ENCODE measurements at regions not wholly inside any gene's neighbourhood (a gene's known extent, or its start where the extent isn't known, plus 50 kb on each side); places are given as distances from the start of the nearest gene placed in this dataset.
"Not testable (repeated sequence)": the region's sequence is repeated elsewhere in the genome, so short reads cannot be mapped to it uniquely, and the experiment has no call there.

DNA sequence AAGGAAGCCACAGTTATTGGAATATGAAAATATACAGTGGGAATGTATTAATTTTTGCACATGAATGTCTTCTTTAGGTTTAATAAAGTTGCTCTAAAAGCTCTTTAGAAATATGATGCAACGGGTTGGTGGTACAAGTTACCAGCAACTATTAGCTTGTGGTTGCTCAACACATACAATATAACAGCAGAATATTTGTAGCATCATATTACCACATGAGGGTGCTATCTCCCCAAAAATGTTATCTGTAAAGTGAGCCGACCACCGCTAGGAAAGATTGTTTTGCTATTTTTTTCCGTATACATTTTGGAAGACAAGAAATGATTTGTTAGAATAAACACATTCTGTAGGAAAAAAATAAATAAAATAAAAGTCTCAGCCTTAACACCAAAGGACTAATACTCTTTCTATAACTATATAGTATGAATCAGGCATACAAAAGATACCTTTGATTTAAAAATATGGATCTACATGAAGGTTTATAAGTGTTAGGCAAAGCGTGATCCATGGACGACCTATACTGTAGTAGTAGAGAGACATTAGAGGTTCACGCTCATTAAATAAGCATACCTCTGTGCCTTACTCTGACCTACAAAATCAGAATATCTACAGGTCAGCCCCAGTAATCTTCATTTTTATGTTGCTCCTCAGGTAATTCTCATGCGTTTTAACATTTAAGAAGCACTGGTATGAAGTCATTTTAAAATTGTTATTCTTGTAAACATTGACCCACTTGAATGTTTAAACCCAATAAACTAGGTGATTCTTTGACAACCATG lies 1110.6 kb upstream of the ACVR2A start:
- DNase-seq = peak in 1 of 2 experiments; percentile 65

DNA sequence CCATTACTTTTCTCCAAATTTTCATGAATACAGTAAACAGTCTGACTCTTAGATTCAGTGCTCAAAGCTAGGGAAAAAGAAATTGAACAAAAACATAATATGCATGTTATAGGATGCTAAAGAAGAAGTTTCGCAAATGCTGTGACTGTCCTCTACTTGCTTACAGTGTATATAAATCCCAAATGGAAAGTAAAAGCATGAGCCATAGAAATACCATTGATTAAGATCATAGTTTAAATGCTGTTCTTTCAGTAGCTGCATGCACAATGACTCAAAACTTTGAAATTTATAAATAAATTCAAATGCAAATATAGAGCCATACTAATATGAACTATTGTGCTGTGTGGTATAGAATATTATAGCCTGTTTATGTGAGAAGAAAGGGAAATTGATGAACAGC lies 1113.9 kb upstream of the ACVR2A start:
- DNase-seq = no peak

DNA sequence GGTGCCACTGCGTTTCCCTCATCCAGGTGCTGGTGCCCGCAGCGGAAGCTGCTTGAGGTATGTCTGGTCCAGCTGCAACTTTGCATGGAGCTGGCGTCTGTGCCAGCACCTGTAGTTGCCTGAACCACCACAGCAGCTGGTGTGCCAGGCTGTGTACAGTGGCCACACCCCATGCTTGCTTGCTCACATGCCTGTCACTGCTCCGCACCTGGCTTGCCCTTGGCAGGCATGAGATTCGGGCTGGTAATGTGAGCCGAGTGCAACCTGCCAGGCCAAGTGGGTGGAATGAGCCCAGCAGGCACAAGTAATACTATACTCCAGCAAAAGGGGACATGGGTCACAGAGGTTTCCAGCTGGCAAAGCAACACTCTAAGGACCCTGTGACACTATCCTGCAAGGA lies 1123.3 kb upstream of the ACVR2A start:
- peak; percentile 8 to 85 for DNase-seq

DNA sequence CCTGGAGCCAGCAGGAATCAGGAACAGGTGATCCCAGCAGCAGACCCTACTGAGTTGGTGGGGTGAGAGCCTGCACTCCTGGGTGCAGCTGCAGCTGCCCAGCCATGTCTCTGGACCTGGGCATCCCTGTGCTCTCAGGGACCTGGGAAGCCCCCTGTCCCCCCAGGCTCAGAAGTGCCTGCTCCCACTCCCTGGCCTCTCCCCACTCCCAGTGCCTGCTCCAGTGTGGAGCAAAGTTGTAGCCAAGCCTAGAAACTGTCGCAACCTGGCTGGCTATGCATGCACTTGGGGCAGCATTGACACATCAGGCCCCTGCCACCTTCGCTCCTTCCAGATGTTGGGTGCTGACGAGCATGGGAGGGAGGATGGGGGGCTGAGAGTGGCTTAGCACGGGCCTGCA lies 1124.7 kb upstream of the ACVR2A start:
- DNase-seq = no peak

DNA sequence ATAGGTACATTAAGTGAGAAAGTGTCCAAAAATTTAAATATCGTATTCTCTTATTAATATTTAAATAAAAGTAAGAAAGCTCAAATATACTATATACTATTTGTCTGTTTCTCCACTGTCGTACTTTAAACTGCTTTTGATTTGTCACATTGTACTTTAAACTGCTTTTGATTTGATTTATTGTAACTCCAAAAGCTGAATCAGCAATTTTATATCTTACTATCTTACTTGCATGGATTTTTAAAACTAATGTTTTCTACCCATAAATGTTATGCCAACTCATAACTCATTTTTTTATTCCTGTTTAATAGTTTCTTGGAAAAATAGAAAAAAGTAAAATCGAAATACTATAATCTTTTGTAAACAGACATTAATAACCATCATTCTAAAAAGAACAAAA lies 1128.2 kb upstream of the ACVR2A start:
- DNase-seq = no peak

DNA sequence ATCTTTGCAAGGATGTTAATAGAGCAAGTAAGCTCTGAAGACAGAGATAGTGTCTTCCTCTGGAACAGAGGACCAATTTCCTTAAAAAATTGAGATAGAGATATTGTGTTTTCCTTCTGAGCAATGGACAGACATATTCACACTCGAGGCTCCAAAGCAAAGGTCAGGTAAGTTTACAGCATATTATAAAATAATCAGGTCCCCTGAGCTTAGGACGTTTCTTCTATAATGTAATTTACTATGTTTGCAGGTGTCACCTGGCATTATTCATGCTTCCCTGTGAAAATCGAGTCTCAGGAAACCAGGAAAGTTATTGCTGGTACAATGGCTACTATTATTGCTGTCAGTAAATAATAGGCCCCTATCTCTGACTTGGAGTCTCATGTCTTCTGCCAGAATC lies 1135.8 kb upstream of the ACVR2A start:
- no peak for DNase-seq

DNA sequence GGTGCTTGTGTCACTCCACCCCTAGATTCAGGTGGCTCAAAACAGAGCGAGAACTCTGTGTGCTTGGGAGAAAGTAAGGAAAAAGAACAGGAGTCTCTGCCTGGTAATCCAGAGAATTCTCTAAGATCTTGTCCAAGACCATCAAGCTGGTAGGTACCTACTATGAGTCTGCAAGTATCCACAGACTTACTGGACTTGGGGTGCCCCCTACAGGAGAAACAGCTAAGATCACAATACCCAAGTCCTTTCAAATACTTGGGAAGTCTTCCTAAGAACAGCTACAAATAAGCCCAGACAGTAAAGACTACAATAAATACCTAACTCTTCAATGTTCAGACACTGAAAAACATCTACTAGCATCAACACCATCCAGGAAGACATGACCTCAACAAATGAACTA lies 1143.6 kb upstream of the ACVR2A start:
- peak in 1 of 2 experiments; percentile 24 for DNase-seq

DNA sequence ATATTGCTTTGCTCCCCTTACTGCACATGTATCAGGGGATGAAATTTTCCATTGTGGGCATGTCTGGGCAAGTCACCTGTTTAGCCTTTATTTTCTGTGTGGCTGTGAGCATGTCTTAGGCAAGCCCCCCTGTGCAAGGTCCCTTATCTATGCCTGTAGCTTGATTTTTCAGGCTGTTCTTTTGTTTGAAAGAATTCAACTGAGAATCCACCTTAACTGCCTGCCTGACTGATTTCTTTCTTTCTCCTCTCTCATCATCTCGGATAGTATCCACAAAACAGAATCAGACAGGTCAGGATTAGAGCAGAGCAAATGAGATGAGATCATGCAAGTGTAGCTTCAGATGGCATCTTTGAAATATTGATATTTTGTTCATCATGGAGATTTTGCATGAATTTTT lies 1147.5 kb upstream of the ACVR2A start:
- no peak for DNase-seq

DNA sequence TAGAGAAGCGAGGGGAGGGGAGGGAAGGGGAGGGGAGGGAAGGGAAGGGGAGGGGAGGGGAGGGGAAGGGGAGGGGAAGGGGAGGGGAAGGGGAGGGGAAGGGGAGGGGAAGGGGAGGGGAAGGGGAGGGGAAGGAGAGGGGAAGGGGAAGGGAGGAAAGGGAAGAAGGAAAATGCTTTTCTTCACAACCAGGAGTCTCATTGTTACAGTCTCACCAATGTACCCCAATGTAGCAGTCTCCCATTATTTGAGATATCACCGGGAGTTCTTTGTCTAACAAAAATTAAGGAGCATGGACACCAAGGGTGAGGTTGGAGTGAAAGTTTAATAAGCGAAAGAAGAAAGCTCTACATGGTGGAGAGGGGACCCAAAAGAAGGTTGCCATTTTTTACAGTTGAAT lies 1148.0 kb upstream of the ACVR2A start:
- DNase-seq = not testable (repeated sequence)

DNA sequence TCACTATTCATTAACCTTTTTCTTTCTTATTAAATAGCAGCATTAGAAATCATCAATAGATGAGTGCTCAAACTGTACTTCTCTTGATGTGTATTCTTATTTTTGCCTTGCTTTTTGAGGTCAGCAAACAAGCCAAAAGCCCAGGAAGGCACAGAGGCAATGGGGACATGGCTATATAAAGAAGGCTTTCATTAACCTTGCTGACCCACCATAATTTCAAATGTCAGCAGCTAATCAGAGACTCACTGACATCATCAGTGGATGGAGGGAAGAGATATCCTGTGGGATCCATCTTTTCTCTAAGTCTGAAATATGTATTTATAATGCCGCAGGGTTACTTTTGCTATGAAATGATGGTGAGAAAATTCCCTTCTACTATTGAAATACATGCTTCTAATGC lies 1162.8 kb upstream of the ACVR2A start:
- DNase-seq = no peak

DNA sequence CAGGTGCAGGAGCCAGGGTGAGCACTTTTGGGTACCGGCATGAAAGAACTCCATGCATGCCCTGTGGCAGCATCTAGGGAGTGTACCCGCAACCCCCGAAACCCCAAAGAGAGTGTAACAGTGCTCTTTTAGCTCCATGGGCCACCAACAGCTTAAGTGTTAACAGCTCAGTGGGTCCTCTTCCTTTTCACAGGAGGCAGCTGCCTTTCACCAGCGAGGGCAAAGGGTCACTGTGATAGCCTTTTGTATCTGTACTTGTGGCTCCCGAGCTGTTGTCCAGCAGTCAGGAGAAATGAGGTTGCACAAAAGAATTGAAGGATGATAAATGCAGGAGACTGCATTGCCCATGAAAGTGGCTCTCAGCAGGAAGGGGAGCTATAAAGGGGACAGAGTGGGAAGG lies 1166.3 kb upstream of the ACVR2A start:
- no peak for DNase-seq

DNA sequence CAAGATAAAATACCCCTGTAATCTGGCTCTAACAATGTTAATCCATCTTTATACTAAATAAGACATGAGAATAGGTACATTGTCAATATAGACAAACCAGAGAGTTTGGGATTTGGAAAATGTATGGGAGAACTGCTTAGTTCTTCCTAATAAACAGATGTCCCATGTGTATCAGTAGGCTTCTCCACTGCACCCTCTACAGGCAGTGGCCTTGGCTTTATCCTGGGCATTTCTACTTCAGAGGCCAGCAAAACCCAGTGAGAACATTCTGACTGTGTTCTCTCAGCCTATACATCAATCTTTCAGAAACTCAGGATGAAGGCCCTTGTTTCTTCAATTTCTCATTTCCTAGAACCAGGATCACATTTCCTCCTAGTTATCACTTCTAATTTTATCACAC lies 1167.5 kb upstream of the ACVR2A start:
- peak; percentile 17 to 22 for DNase-seq

DNA sequence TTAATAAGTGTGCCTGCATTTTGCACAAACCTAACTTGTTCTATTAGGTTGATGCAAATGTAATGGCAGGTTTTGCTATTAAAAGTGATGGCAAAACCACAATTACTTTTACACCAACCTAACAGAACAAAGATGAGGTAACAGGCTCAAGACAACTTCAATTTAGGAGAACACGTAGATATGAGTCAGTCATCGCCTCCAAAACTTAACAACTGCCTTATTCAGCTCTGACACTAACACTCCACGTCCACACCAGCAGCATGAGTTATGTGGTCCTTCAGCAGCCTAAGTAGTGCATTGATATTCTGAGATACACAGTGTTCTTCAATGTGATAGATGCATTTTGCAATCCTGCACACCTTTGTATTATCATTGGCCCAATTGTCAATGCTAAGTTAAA lies 1175.1 kb upstream of the ACVR2A start:
- no peak for DNase-seq

DNA sequence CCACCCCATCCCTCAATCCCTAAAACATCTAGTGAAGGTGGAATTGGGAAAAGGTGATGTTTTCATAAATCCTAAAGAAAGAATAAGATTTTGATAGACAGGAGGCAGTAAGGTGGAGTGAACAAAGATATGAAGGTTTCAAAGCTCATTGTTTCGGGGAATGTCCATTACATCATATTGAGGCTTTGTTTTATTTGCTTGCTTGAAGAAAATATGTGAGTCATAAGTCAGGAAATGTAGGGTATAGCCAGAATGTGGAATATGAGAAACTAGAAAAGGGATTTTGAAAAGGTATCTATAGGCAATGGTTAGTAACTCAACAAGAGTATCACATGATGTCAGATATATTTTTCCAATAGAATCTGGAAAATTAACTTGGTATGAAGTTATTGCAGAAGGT lies 1178.5 kb upstream of the ACVR2A start:
- no peak for DNase-seq

DNA sequence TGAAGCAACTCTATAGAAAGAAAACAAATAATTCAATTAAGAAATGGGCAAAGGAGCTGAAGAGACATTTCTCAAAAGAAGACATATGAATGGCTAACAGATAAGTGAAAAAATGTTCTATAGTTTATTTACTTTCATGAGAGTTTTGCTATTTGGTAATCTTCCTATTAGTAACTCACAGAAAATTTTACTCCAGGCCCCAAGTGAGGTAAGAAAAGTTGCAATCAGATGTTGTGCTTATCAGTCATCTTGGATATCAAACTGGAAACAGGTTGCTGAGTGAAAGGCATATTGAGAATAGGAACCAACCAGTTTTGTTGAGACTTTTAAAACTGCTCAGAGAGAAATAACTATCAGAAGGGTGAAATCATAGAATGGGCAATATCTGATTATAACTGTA lies 1179.0 kb upstream of the ACVR2A start:
- no peak for DNase-seq

DNA sequence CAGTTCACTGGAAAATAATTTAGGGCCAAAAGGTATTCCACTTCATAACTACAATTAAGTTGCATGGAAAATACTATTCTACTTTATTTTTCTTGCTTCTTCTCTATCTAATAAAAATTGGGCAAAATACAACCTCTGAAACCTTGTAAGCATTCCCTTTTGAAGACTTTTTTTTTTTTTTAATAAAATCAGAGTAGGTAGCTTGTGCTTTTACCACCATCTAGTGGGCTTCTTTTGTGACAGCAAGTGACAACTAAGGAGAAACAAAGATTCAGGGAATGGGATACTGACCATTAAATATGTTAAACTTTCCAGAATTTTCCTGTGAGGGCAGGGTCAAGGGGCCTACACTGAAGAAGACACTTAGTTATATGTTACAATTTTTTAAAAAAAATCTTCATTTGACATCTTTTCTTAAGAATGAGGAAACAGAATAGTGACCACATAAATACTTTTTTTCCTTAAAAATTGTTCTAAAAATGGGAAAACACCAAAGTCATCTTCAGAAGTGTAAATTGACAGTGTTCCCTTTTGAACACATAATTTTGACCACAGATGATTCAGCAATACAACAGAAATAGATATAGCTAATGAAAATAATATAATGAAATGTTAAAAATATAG lies 1183.2 kb upstream of the ACVR2A start:
- peak in 1 of 2 experiments; percentile 45 for DNase-seq

DNA sequence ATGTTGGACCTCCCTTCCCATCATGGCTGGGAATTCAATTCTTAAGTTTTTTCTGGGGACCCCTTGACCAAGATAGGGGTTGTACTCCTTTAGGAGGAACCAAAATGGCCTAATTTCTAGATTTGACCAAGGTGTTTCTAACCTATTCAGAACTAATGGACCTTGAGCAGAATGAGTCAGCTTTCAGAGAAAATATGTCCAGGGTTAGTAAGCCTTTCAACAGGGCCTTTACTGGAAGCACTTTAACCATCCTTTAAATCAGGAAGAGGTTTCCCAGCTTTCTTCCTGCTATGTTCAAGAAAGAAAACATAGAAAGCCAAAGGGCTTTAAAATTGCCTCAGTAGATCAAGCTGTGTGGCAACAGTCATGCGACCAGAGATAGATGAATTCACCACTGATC lies 1184.9 kb upstream of the ACVR2A start:
- DNase-seq = no peak

DNA sequence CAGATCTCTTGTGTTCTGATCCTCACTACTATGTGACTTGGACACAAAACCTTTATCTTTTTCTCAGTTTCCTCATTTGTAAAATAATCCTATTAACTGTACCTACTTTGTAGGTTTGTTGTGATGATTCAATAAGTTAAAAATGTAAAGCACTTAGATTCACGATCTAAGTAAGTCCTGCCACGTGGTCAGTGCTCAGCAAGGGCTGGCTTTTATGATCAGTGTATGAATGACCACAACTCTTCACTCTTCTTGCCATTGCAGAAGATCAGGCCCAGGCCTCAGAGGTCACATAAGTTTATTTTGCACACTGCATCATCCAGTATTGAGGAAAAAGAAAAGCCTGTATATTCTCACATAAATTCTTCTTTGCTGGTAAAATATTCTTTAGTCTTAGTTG lies 1192.5 kb upstream of the ACVR2A start:
- no peak for DNase-seq

DNA sequence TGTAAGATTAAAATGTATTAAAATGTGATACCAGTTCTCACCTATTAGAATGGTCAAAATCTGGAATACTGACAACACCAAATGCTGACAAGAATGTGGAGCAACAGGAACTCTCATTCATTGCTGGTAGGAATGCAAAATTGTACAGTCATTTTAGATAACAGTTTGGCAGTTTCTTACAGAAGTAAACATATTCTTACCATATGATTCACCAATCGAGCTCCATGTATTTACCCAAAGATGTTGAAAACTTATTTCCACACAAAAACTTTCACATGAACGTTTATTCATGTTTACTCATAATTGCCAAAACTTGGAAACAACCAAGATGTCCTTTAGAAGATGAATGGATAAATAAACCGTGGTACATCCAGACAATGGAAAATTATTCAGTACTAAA lies 1193.5 kb upstream of the ACVR2A start:
- no peak for DNase-seq

DNA sequence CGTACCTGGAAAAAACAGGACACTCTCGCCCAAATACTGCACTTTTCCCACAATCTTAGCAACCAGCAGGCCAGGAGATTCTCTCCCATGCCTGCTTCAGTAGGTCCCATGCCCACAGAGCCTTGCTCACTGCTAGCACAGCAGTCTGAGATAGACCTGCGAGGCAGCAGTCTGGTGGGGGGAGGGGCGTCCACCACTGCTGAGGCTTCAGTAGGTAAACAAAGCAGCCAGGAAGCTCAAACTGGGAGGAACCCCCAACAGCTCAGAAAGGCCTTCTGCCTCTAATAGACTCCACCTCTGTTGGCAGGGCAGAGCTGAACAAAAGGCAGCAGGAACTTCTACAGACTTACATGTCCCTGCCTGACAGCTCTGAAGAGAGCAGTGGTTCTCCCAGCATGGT lies 1202.8 kb upstream of the ACVR2A start:
- DNase-seq = no peak

DNA sequence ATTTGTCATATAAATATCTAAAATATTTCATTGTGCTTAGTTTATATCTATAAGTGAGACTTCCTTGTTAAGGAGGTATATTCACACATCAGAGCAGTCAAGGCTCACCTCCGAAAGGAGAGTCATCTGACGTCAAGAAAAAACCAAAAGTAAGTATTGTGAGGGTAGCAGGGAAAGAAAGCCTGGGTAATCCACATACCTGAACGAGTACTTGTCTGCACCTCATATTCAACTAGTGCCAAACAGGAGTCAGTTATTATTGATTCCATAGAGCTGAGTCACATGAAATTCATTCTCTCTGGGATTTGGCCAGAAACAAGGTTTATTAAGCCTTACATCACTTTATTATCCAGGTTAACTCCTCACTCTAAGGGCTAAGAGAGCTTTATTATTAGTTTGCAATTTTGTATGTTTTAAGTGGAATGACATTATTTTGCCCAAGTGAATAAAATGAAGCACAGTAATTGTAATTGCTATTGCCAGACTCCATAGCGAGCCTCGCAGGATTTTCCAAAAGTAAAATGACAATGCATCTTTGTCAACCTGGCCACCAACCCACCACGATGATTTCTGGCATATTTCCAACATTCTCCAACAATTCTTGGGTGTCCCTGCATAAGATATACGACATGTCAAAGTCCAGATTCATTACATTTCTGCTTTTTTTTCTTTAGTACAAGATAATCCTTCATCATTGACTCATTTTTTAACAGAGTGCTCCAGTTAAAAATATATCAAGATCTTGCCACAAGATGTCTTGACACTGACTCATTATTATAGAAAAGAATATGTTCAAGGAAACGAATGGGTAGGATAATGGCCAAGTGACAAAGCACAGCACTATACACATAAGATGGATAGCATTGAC lies 1210.4 kb upstream of the ACVR2A start:
- DNase-seq = no peak

DNA sequence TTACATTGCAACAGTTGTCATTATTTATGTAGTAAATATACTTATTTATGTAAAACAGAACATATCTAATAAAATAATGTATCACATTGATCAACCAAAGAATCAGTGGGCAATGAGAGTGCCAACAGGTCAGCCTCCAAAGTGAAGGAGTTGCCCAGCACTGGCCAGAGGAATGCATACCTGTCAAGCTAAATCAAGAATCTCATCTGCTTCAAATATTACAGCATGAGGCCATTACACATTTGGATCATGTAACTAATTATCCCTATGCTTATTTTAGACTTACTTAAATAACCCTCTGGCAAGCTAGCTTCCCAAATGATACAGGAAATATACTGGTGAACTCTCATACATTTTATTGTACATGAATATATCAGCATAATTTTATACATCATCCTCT lies 1211.7 kb upstream of the ACVR2A start:
- no peak for DNase-seq

DNA sequence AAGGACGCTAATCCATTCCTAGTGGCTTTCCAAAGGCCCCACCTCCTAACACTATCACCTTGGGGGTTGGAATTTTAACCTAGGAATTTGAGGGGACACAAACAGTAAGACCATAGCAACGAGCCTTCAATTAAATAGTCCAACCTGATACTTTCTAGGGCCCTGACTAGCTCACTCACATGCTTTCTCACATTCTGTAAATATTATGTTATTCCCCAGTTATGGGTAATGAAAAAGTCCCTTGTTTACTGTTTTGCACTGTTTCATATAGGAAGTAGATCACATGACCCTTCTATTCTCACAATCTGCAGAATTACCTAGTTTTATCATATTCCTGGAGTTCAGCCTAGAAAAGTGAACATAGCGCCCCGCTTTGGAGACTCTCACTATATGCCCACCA lies 1212.1 kb upstream of the ACVR2A start:
- no peak for DNase-seq
